K562 (cell line): ENCODE measurements at regions not wholly inside any gene's neighbourhood (a gene's known extent, or its start where the extent isn't known, plus 50 kb on each side); places are given as distances from the start of the nearest gene placed in this dataset.

Experiments
- ATAC-seq: fragments of 200-7000 bp; cut with Tn5 transposase; 3 replicates; pipeline ENCODE4 v1.9.1; 2020; ENCODE audit warnings: moderate library complexity
- BruUV-seq: library from RNA; stranded (reverse); fragments of 400-500 nt; replicated peaks from 2 replicates; lab custom pipeline; 2021; lab: Mats Ljungman, UMichigan
- CTCF ChIA-PET: fragments of 300-600 bp; formaldehyde crosslinking; extraction: SDS; loops from one replicate; lab custom pipeline; 2021; ENCODE audit warnings: low intra/inter-chr PET ratio; lab: Yijun Ruan, JAX
- POLR2A ChIA-PET: fragments of 300-600, 350-650 bp; sonication (Branson Sonifier 250); formaldehyde crosslinking; extraction: SDS; loops from one replicate; lab custom pipeline; 2021; ENCODE audit warnings: antibody characterized with exemption, inconsistent platforms; lab: Yijun Ruan, JAX
- DNase-seq, 4 experiments: peaks; one replicate each; pipeline versions ENCODE4 v3.0.0 to v3.0.0-alpha.2; 2011 to 2018; ENCODE audit warnings: low spot score in 3 of 4, mixed read lengths in 3 of 4; ENCODE audit errors: extremely low read depth in 1 of 4
- FAIRE-seq: peaks from 2 replicates; lab custom pipeline; 2011; peaks lifted over from hg19 to GRCh38; lab: Jason Lieb, UNC
- H2AFZ ChIP-seq: 2 replicates; pipeline ENCODE4 v1.6.0; 2011; ENCODE audit warnings: low read depth, low read length, control low read depth, inconsistent platforms
- H3K27ac ChIP-seq: fragments of 200-600 bp; 3 replicates; pipeline ENCODE4 v1.8.0; 2011; ENCODE audit warnings: low read depth, mild to moderate bottlenecking, control low read depth, inconsistent platforms, low read length, moderate library complexity, mixed read lengths; ENCODE audit errors: extremely low read depth
- H3K27me3 ChIP-seq, 2 experiments: fragments of 300-600 bp in 1 of 2; 2 replicates in 1 of 2; 3 replicates in 1 of 2; pipeline versions ENCODE4 v1.6.0 to v1.8.0; 2011; ENCODE audit warnings: inconsistent platforms in 2 of 2, low read length in 2 of 2, mild to moderate bottlenecking in 1 of 2, mixed read lengths in 1 of 2, moderate library complexity in 1 of 2; ENCODE audit not compliant: control insufficient read depth in 2 of 2, insufficient read depth in 2 of 2
- H3K36me3 ChIP-seq: fragments of 300-600 bp; 3 replicates; pipeline ENCODE4 v1.8.0; 2011; ENCODE audit warnings: mild to moderate bottlenecking, low read length, inconsistent platforms; ENCODE audit not compliant: control insufficient read depth, insufficient read depth
- H3K4me1 ChIP-seq, 2 experiments: fragments of 200-600 bp in 1 of 2; replicated peaks in 1 of 2; 2 replicates in 1 of 2; 3 replicates in 1 of 2; pipeline versions ENCODE4 v1.5.1 to v1.8.0; 2011; ENCODE audit warnings: inconsistent platforms in 2 of 2, low read length in 2 of 2, mild to moderate bottlenecking in 1 of 2, mixed read lengths in 1 of 2, moderate library complexity in 1 of 2; ENCODE audit not compliant: control insufficient read depth in 2 of 2, insufficient read depth in 2 of 2
- H3K4me2 ChIP-seq: 2 replicates; pipeline ENCODE4 v1.6.1; 2011; ENCODE audit warnings: low read length, control low read depth, inconsistent platforms, mixed read lengths; ENCODE audit not compliant: insufficient read depth
- H3K4me3 ChIP-seq: fragments of 200-600 bp; sonication (generic), shearing (Covaris generic); 2 replicates; pipeline ENCODE4 v1.5.1; 2016; ENCODE audit warnings: control low read depth, inconsistent platforms
- H3K79me2 ChIP-seq: fragments of 200-600 bp; 3 replicates; pipeline ENCODE4 v1.8.0; 2011; ENCODE audit warnings: low read length, inconsistent platforms; ENCODE audit not compliant: control insufficient read depth, insufficient read depth
- H3K9ac ChIP-seq, 2 experiments: 2 replicates each; pipeline versions ENCODE4 v1.6.0 to v1.6.1; 2011; ENCODE audit warnings: low read depth in 2 of 2, low read length in 2 of 2, control low read depth in 1 of 2, inconsistent platforms in 1 of 2, mild to moderate bottlenecking in 1 of 2, mixed read lengths in 1 of 2; ENCODE audit not compliant: insufficient read depth in 1 of 2
- H3K9me1 ChIP-seq: one replicate; pipeline ENCODE4 v1.6.0; 2011; ENCODE audit warnings: inconsistent platforms, mild to moderate bottlenecking, low read length, moderate library complexity; ENCODE audit not compliant: control insufficient read depth, insufficient read depth
- H3K9me3 ChIP-seq: replicated peaks from 2 replicates; pipeline ENCODE4 v1.5.1; 2011; ENCODE audit warnings: low read depth, low read length, inconsistent platforms; ENCODE audit not compliant: control insufficient read depth, insufficient read depth
- H4K20me1 ChIP-seq: replicated peaks from 2 replicates; pipeline ENCODE4 v1.6.1; 2011; ENCODE audit warnings: low read length, inconsistent platforms, mixed read lengths; ENCODE audit not compliant: control insufficient read depth, insufficient read depth
- CCNT2 ChIP-seq: IDR thresholded peaks from 2 replicates; pipeline ENCODE4 v1.6.1; 2011; ENCODE audit warnings: borderline replicate concordance, low read depth, mild to moderate bottlenecking, moderate library complexity, mixed read lengths, low read length; ENCODE audit not compliant: insufficient read length; ENCODE audit errors: extremely low read depth
- CREB5 ChIP-seq: fragments of 250-450 bp; sonication (Bioruptor Pico); IDR thresholded peaks from 2 replicates; pipeline ENCODE4 v1.5.0; 2020; ENCODE audit warnings: mild to moderate bottlenecking
- E2F5 ChIP-seq: sonication (generic); formaldehyde crosslinking; IDR thresholded peaks from 2 replicates; pipeline ENCODE4 v1.8.0; 2022; ENCODE audit warnings: mild to moderate bottlenecking, missing genetic modification reagents
- NCOR1 ChIP-seq: fragments of 450-650 bp; IDR thresholded peaks from 2 replicates; pipeline ENCODE4 v1.6.1; 2016; ENCODE audit warnings: mild to moderate bottlenecking, moderate library complexity
- RERE ChIP-seq: sonication (generic); formaldehyde crosslinking; IDR thresholded peaks from 2 replicates; pipeline ENCODE4 v1.8.0; 2023; ENCODE audit warnings: missing genetic modification reagents, mild to moderate bottlenecking, borderline replicate concordance
- RUNX1 ChIP-seq: sonication (generic); IDR thresholded peaks from 2 replicates; pipeline ENCODE4 v1.6.1; 2016; ENCODE audit warnings: antibody characterized with exemption, low read depth
- STAT5A ChIP-seq: IDR thresholded peaks from 2 replicates; pipeline ENCODE4 v1.6.1; 2012; ENCODE audit warnings: low read length, inconsistent platforms, borderline replicate concordance
- TEAD1 ChIP-seq, 2 experiments: fragments of 450-650 bp in 1 of 2; sonication (generic) in 1 of 2; formaldehyde crosslinking; IDR thresholded peaks; 2 replicates each; pipeline versions ENCODE4 v1.4.0 to v1.8.0; 2020 to 2022; ENCODE audit warnings: mild to moderate bottlenecking in 2 of 2, missing genetic modification reagents in 1 of 2
- ZC3H4 ChIP-seq: sonication (generic); formaldehyde crosslinking; IDR thresholded peaks from 2 replicates; pipeline ENCODE4 v1.9.0; 2021; ENCODE audit warnings: missing genetic modification reagents, borderline replicate concordance
- ZNF224 ChIP-seq: sonication (generic); formaldehyde crosslinking; IDR thresholded peaks from 2 replicates; pipeline ENCODE4 v1.8.0; 2022; ENCODE audit warnings: mild to moderate bottlenecking, missing genetic modification reagents
- ZNF695 ChIP-seq: fragments of 450-650 bp; formaldehyde crosslinking; IDR thresholded peaks from 2 replicates; pipeline ENCODE4 v1.4.0; 2020; ENCODE audit warnings: mild to moderate bottlenecking, moderate library complexity
- WGBS: fragments of 100-300 bp; shearing (Covaris generic); methylation state at CpG from one replicate; pipeline ENCODE4 v1.1.6; 2016; ENCODE audit warnings: low coverage, mixed read lengths; ENCODE audit not compliant: insufficient coverage; ENCODE audit errors: missing lambda C conversion rate; 5-methylcytosine and 5-hydroxymethylcytosine counted together
- in situ Hi-C: fragments of 300-500 bp; cut with MboI; formaldehyde crosslinking; loops from 4 replicates; pipeline ENCODE4 v1.15.0; 2018; ENCODE audit warnings: inconsistent platforms, mixed read lengths
- intact Hi-C: fragments of 100-400 bp; cut with micrococcal nuclease; formaldehyde crosslinking; loops from 2 replicates; pipeline ENCODE4 v1.14.2; 2022

GRCh38 chr2:66186537-66186936 is 248.4 kb upstream of the MEIS1 start (continued):
- TF ChIP-seq CCNT2 (no peak), TEAD1 (CRISPR knock-in tag; IDR thresholded peaks at IDR 0.05) (no peak), STAT5A (no peak), ZC3H4 (no peak), E2F5 (CRISPR knock-in tag) (no peak)

GRCh38 chr2:66185497-66186054 is 249.3 kb upstream of the MEIS1 start:
- CTCF ChIA-PET = no interaction called here
- TF ChIP-seq ZNF224 (CRISPR knock-in tag) = no peak
- TF ChIP-seq RUNX1 = no peak
- no peak for TF ChIP-seq ZNF695 (CRISPR knock-in tag)
- TF ChIP-seq RERE (CRISPR knock-in tag) = no peak
- TF ChIP-seq NCOR1 = no peak
- no peak for TF ChIP-seq CREB5

More at GRCh38 chr2:66185497-66186054, 249.3 kb upstream of the MEIS1 start:
- no peak overlapping the region for H3K27ac ChIP-seq
- POLR2A ChIA-PET = interaction anchor here (0.6 kb wide), 1 partner anchor 1600 kb away, joined by 7 read pairs; no protein-coding TSS in a partner anchor
- DNase-seq (no peak), FAIRE-seq (no peak), ATAC-seq (no peak)
- H4K20me1 ChIP-seq = no peaks in the 10 kb centered on the region
- no peaks in the 10 kb centered on the region for H3K27me3 ChIP-seq
- under 1% methylated on average over 11 of the region's 11 CpGs for WGBS
- no peak overlapping the region for H3K9ac ChIP-seq
- no peaks in the 10 kb centered on the region for H3K9me1 ChIP-seq
- in situ Hi-C loops (no loop called here), intact Hi-C loops (no loop called here)
- no TSS peak for BruUV-seq
- H3K4me3 ChIP-seq = no peak overlapping the region
- no peak overlapping the region for H2AFZ ChIP-seq
- H3K79me2 ChIP-seq = no peaks in the 10 kb centered on the region
- H3K9me3 ChIP-seq = no peaks in the 10 kb centered on the region
- no peak overlapping the region for H3K4me2 ChIP-seq
- H3K4me1 ChIP-seq = no peaks in the 10 kb centered on the region
- no peaks in the 10 kb centered on the region for H3K36me3 ChIP-seq
